ENCODE measurements at regions not wholly inside any gene's neighbourhood (a gene's known extent, or its start where the extent isn't known, plus 50 kb on each side); places are given as distances from the start of the nearest gene placed in this dataset.

DNA sequence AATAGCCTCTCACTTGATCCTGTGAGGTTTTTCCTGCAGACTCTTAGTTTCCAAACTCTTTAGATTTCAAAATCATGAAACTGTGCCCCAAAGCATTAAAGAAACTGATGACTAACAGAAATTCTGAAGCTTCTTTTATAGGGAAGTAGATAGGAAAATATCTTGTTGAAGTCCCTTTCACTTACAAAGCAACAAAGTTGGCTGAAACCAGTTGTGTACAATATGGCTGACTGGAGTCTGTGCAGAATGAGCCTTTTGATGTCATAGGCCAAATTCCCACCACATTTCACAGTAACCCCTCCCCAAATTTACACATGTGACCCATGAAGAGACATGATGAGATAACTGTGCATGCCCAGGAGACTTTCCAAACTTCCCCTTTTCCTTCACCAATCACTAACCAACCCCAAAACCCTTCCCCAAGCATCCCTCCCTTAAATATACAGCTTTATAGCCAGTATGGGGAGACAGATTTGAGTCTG, 61.7 kb upstream of the NCK2 start:
- no peak overlapping the region for H3K27ac ChIP-seq
- intact Hi-C loops (cut with DNase I) = loop anchor here in 1 of 2 donors (10.0 kb wide), 1 partner anchor 88 kb away; no protein-coding TSS in a partner anchor
- no peaks in the 10 kb centered on the region for H3K27me3 ChIP-seq (ENCODE audit: insufficient read depth in 3 of 3, low read length in 2 of 3)
- H3K9me3 ChIP-seq = no peaks in the 10 kb centered on the region
- H3K36me3 ChIP-seq (ENCODE audit: insufficient read depth in 1 of 2, low read depth in 1 of 2) = no peaks in the 10 kb centered on the region
- H3K4me1 ChIP-seq = no peaks in the 10 kb centered on the region
- H3K4me3 ChIP-seq = no peak overlapping the region
- ATAC-seq (no peak), DNase-seq (no peak)
- TF ChIP-seq, protein P1, sequence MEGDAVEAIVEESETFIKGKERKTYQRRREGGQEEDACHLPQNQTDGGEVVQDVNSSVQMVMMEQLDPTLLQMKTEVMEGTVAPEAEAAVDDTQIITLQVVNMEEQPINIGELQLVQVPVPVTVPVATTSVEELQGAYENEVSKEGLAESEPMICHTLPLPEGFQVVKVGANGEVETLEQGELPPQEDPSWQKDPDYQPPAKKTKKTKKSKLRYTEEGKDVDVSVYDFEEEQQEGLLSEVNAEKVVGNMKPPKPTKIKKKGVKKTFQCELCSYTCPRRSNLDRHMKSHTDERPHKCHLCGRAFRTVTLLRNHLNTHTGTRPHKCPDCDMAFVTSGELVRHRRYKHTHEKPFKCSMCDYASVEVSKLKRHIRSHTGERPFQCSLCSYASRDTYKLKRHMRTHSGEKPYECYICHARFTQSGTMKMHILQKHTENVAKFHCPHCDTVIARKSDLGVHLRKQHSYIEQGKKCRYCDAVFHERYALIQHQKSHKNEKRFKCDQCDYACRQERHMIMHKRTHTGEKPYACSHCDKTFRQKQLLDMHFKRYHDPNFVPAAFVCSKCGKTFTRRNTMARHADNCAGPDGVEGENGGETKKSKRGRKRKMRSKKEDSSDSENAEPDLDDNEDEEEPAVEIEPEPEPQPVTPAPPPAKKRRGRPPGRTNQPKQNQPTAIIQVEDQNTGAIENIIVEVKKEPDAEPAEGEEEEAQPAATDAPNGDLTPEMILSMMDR (IDR thresholded peaks at IDR 0.05) = no peak

DNA sequence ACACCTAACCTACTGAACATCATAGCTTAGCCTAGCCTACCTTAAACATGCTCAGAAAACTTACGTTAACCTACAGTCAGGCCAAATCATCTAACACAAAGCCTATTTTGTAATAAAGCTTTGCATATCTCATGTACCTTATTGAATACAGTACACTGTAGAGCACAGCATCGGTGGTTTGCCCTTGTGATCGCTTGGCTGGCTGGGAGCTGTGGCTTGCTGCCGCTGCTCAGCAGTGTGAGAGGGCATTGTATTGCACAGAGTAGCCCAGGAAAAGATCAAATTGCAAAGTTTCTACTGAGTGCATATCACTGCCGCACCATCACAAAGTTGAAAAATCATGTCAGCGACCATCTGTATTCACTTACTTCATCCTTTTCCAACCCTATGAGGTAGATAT, 62.3 kb upstream of the NCK2 start:
- H3K4me1 ChIP-seq = no peaks in the 10 kb centered on the region
- intact Hi-C loops (cut with DNase I) = loop anchor here in 1 of 2 donors (10.0 kb wide), 1 partner anchor 88 kb away; no protein-coding TSS in a partner anchor
- H3K9me3 ChIP-seq = no peaks in the 10 kb centered on the region
- ATAC-seq = no peak
- TF ChIP-seq, protein P1 (IDR thresholded peaks at IDR 0.05) = no peak
- H3K36me3 ChIP-seq (ENCODE audit: insufficient read depth in 1 of 2, low read depth in 1 of 2) = no peaks in the 10 kb centered on the region
- H3K4me3 ChIP-seq = no peak overlapping the region
- WGBS, 3 donors = 72 to 76% (median 75%) methylated on average over 6 of the region's 6 CpGs
- no peak for DNase-seq
- H3K27ac ChIP-seq = no peak overlapping the region
- no peaks in the 10 kb centered on the region for H3K27me3 ChIP-seq (ENCODE audit: insufficient read depth in 3 of 3, low read length in 2 of 3)

DNA sequence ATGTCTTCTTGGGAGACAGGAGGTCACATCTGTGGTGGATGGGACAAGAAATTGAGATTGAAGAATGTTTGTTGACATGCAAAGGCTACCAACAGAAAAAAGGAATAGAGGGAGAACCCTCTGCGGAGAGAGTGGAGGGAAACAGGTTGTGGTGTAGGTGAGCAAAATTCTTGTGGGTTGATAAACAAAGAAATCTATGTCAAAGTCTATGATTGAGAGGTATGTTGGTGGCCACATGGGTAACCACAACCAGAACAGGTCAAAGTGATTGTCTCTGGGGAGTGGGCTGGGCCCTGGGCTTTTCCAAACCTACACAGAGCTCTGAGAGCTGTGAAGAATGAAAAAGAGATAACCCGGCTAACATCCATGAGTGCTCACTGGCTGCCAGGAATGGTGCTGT, 62.8 kb upstream of the NCK2 start:
- Histone ChIP-seq H3K36me3 (ENCODE audit: insufficient read depth in 1 of 2, low read depth in 1 of 2) (no peaks in the 10 kb centered on the region), H3K27me3 (ENCODE audit: insufficient read depth in 3 of 3, low read length in 2 of 3) (no peaks in the 10 kb centered on the region), H3K27ac (no peak overlapping the region), H3K9me3 (no peaks in the 10 kb centered on the region), H3K4me3 (no peak overlapping the region), H3K4me1 (no peaks in the 10 kb centered on the region)
- TF ChIP-seq, protein P1 (IDR thresholded peaks at IDR 0.05) = no peak
- DNase-seq = no peak
- 98 to 100% (median 99%) methylated on average over 2 of the region's 2 CpGs for WGBS, 3 donors
- intact Hi-C loops (cut with DNase I) = loop anchor here in 1 of 2 donors (10.0 kb wide), 1 partner anchor 87 kb away; no protein-coding TSS in a partner anchor
- ATAC-seq = no peak

- H3K4me1 ChIP-seq = no peaks in the 10 kb centered on the region
- no peaks in the 10 kb centered on the region for H3K27me3 ChIP-seq (ENCODE audit: insufficient read depth in 3 of 3, low read length in 2 of 3)
- ATAC-seq (no peak), DNase-seq (no peak)
- H3K9me3 ChIP-seq = no peaks in the 10 kb centered on the region
- H3K4me3 ChIP-seq = no peak overlapping the region
- intact Hi-C loops (cut with DNase I) = loop anchor here in 1 of 2 donors (10.0 kb wide), 1 partner anchor 86 kb away; no protein-coding TSS in a partner anchor
- TF ChIP-seq, protein P1 (IDR thresholded peaks at IDR 0.05) = no peak
- 93 to 95% (median 93%) methylated on average over 7 of the region's 7 CpGs for WGBS, 3 donors
- no peak overlapping the region for H3K27ac ChIP-seq
- no peaks in the 10 kb centered on the region for H3K36me3 ChIP-seq (ENCODE audit: insufficient read depth in 1 of 2, low read depth in 1 of 2)
These were observed 64.4 kb upstream of the NCK2 start for GRCh38 chr2:105680357-105680756.

- TF ChIP-seq, protein P1 (IDR thresholded peaks at IDR 0.05) = no peak
- WGBS, 3 donors = 71 to 79% (median 77%) methylated on average over 6 of the region's 6 CpGs
These were observed 66.4 kb upstream of the NCK2 start for GRCh38 chr2:105678346-105678745.

More at GRCh38 chr2:105678346-105678745, 66.4 kb upstream of the NCK2 start:
- intact Hi-C loops (cut with DNase I) = no loop called here
- ATAC-seq = no peak
- DNase-seq = no peak
- H3K9me3 ChIP-seq = no peaks in the 10 kb centered on the region
- H3K27ac ChIP-seq = no peak overlapping the region
- no peaks in the 10 kb centered on the region for H3K27me3 ChIP-seq (ENCODE audit: insufficient read depth in 3 of 3, low read length in 2 of 3)
- no peaks in the 10 kb centered on the region for H3K36me3 ChIP-seq (ENCODE audit: insufficient read depth in 1 of 2, low read depth in 1 of 2)
- H3K4me3 ChIP-seq = no peak overlapping the region
- H3K4me1 ChIP-seq = no peaks in the 10 kb centered on the region
